HG02759 (cell line): ENCODE measurements at regions not wholly inside any gene's neighbourhood (a gene's known extent, or its start where the extent isn't known, plus 50 kb on each side); places are given as distances from the start of the nearest gene placed in this dataset.
"Not testable (repeated sequence)": the region's sequence is repeated elsewhere in the genome, so short reads cannot be mapped to it uniquely, and the experiment has no call there.

Experiments
- ATAC-seq: cut with Tn5 transposase; IDR thresholded peaks from one replicate; pipeline ENCODE4 v1.9.1; 2021; ENCODE audit warnings: mild to moderate bottlenecking, moderate library complexity; ENCODE audit not compliant: unreplicated experiment

DNA sequence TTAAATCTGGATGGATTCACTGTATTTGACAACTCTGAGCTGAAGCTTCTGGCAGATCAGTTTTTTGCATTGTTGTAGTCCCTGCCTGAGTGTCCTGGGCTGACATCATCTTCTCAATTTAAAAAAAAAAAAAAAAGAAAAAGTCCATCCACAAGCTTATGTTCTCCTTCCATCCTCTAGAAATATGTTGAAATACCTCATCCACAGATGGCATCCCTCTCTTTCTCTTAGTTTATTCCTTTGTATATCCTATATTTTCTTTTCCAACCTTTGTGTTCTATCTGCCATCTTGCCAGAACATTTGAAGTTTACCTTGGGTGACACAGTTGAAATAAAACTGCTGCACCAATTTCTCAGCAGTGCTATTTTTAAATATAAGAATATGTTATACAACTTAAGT, 184.4 kb upstream of the PKN2 start:
- ATAC-seq = no peak

GRCh38 chr1:88502886-88503285, 181.2 kb upstream of the PKN2 start:
- no peak for ATAC-seq

GRCh38 chr1:88503646-88504045, 180.4 kb upstream of the PKN2 start:
- no peak for ATAC-seq

- ATAC-seq = no peak
Observed at GRCh38 chr1:88504601-88505000, 179.5 kb upstream of the PKN2 start.

DNA sequence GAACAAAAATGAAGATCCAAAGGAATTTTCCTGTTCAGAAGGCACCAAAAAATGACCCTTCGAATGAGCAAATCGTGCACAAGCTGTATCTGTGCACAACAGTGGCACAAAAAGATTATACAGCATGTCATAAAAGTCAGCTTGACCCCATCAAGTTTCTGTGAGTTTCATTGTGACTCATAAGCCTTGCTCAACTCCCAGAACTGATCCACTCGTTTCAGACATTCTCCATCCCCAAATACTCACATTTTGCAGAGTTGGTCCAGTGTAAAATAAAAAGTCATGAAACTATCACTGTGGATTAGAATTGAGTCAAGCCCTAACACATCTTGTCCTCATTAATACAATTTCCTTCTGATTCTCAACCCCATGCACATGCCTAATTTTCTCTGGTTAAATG, 174.7 kb upstream of the PKN2 start:
- ATAC-seq = no peak

DNA sequence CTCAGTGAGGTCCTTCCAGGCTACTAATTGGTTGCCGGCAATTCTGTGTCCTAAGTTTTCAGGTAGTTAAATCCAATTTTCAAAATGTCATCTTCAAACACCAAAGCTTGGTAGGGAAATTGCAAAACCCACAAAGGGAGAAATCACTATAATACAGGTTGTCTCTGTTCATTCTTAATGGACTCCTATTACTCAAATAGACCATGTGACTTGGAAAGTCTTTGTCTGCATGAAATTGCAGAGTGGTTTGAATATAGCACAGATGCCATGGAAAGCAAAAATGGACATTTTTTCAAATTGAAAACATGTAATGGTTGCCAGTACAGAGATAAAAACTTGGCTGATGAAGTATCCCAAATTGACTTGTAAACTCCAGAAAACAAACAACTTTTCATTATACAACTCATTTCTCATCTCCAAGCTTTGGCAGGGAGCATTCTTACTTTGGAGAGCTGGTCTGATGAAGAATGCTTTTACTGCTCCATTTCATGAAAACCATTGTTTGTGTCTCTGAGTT, 169.5 kb upstream of the PKN2 start:
- no peak for ATAC-seq

DNA sequence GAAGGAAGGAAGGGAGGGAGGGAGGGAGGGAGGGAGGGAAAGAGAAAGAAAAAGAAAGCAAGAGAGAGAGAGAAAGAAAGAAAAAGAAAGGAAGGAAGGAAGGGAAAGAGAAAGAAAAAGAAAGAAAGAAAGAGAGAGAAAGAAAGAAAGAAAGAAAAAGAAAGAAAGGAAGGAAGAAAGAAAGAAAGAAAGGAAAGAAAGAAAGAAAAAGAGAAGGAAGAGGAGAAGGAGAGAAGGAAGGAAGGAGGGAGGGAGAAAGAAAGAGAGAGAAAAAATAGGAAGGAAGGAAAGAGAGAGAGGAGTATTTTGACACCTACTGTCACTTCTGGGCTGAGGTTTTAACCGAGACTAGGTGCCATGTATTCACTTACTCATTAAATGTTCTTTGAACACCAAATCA, 166.6 kb upstream of the PKN2 start:
- not testable (repeated sequence) for ATAC-seq

- no peak for ATAC-seq
Observed at GRCh38 chr1:88519156-88519555, 164.9 kb upstream of the PKN2 start.

GRCh38 chr1:88523854-88524528, 160.1 kb upstream of the PKN2 start:
- no peak for ATAC-seq

DNA sequence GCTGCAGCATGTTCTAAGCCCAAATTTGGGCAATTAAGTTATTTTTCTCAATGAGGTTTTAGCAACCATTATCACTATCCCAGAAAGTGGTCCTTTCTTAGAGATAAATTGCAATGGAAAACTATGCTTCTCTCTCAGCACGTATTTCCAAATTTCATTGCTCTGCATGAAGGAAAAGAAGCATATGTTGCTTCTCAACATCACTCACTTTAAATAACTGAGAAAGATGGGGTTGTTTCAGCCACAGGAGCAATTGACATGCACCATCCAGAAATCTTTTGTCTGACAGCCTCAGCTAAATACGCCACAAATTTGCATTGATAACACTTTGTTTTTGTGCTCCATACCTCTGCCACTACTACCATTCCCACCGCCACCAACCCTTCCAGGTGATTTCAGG, 157.6 kb upstream of the PKN2 start:
- no peak for ATAC-seq

- ATAC-seq = no peak
Observed at GRCh38 chr1:88528792-88529191, 155.3 kb upstream of the PKN2 start.

DNA sequence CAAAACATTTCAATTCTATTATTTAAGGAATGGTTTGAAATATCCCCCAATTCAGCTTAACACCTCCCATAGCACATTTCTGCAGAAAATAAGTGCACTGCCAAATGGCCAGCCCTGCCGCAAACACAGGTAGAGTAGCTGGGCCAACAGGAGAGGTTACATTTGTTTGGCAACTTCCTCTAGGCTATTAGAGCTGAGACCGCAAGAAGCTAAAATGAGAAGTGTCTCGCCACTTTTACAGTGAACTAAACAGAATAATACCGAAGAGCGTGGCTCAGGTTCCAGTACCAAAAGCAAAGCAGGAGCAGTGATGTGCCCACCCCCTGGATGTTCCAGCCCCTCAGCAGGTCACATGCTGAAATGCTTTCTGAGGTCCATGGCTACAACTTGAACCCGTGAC, 154.5 kb upstream of the PKN2 start:
- no peak for ATAC-seq

- ATAC-seq = no peak
Observed at GRCh38 chr1:88530246-88530645, 153.8 kb upstream of the PKN2 start.

DNA sequence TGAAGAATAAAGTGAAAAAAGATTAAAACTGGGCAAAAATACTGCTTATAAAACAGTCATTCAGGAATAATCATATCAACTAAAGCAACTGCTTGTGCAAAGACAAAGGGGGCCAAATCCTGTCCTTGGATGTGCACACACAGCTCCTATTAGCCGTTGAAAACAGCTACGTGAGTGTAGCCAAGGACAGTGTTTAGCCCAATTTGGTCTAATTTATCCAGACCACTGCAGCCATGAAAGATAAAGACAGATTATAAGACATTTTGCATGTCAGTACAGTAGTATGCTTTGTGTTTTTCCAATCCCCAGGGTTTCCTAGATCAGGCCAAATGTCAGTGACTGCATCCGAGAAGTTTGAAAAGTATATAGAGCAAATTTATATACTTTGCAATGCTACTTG, 146.3 kb upstream of the PKN2 start:
- ATAC-seq = no peak

DNA sequence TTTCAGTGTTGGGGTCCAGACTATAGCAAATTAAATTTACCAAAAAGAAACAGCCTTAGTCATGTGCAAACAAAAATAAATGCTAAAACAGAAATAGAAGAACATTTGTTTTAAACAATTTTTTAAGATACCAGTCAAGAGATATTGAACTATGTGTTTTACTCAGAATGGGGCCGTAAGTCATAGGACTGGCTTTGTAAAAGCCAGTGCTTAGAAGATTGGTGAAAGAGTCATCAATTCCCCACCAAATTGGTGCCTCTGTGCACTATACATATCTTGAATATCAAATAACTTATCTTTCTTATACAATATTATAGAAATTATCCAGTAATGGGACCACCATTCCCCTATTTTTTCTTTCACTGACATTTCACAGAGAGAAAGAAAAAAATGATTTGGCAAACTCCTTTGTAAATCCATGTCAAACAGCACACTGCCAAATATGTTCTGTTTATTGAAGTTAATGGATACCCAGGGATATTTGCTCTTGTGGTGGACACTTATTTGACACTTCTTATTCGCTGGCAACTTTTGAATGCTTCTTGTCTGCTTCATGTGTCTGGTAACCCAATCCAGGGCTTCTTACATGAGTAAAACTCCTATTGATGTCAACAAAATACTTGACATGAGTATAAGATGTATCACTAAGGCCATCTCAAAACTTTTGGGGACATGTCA, 145.7 kb upstream of the PKN2 start:
- no peak for ATAC-seq

DNA sequence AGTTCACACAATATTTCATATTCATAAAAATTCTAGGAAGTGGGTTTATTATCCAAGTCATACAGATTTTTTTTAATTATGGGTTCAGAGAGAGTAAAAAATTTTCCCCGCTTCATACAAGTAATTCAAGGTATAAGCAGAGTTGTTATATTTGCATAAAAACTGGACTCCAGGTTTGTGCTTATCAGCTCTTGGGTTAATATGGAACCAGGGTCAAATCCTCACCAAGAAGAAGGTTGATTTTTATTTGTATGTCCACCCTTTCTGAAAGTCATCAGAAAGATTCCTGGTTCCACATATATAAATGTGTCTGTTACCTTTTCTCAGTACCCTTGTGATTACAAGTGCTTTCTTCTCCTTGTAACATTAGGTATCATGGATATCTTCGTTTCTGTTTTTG, 143.8 kb upstream of the PKN2 start:
- no peak for ATAC-seq

DNA sequence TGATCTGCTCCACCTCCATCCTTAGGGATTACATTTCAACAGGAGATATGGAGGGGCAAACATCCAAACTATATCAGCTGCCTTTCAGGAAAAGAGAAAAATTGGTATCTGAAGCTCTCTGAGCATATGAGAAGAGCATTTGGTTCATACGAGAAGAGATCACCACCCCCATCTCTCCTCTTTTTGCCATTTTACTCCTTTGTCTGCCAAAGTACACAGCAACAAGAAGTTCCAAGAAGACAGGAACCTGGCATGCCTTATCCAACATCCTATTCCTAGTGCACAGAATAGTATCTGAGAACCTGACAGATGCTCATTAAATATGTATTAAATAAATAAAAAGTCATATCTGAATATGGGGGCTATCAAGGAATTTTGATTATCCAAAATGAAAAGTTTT, 142.5 kb upstream of the PKN2 start:
- no peak for ATAC-seq

DNA sequence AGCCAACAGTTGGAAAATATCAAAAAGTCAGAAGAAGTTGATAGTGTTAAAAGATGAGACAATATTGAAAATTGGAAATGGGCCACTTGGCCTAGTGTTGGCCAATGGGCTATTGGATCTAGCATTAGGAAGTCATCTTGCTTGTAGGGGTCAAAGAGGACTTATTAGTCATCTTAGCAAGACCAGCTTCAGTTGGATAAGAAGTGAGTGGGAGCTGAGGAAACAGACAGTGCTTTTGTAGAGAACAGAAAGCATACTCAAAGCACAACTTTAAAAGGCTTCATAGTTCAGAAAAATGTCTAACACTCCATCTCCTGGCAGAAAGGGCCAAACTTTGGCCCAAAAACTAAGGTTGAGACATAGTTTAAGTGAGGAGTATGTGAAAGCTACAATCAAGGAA, 139.9 kb upstream of the PKN2 start:
- no peak for ATAC-seq

DNA sequence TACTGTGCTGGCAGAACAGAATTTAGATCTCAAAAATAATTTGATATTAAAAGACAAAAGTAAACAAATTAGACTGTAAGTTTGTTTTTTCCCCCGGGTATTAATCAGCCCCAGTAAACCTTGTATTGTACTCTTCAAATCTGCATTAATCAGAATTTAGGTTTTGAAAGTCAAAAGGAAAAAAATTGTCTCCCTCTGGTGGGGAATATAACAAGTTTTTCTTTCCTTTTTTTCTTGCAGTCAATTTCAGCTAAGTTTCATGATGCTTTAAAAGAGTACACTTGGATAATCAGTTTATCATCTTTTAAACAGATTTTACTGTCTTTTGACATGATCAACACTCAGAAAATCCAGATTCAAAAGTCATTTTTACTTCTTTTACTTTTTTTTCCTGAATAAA, 134.5 kb upstream of the PKN2 start:
- ATAC-seq = no peak

DNA sequence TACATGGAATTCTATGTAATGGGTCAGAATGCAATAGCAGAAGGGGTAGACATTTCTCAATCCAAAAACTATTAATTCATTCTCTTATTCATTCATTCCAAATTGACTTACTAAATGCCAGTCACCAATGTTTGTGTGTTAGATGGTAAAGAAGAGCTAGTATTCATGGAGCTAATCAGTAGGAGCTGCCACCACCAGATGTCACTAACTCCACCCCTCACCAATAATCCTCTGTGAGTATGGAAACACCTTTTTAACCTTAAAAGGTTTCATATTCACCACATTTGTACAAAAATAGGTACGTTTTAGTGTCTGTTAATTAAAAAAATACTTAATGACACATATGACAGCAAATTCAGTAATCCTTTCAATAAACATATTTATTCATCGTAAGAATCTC, 131.8 kb upstream of the PKN2 start:
- ATAC-seq = no peak

DNA sequence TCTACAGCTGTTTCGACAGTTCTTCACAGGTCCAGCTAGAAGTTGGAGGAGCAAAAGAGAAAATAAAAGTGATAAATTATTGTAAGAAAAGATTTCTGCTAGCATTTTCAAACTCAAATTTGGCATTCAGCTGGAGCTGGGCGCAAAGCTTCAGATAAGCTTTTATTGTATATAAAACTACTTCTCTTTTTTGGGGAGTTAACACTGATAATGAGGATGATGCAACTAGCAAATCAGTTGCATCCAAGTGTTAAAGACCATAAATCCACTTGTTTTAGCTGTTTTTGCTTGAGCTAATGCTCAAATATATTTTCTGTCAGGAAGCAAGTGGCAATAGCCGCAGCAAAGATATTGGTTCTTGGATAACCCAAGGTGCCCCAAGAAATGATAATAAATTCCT, 127.1 kb upstream of the PKN2 start:
- ATAC-seq = no peak

GRCh38 chr1:88560621-88561020, 123.5 kb upstream of the PKN2 start:
- ATAC-seq = no peak

GRCh38 chr1:88562991-88563390, 121.1 kb upstream of the PKN2 start:
- ATAC-seq = no peak
